Uterus (tissue), 2 donors: ENCODE measurements at regions not wholly inside any gene's neighbourhood (a gene's known extent, or its start where the extent isn't known, plus 50 kb on each side); places are given as distances from the start of the nearest gene placed in this dataset.

ENCODE experiments used
- POLR2A ChIP-seq, 2 donors: fragments of 450-650 bp; IDR thresholded peaks; one replicate each; pipeline ENCODE4 v1.6.1; 2016; ENCODE audit warnings: antibody characterized with exemption in 2 of 2, mild to moderate bottlenecking in 1 of 2, moderate library complexity in 1 of 2
- TF ChIP-seq, protein P1 (sequence below), 4 experiments: fragments of 200-600 bp in 2 of 4; fragments of 450-650 bp in 2 of 4; sonication (generic) in 2 of 4; IDR thresholded peaks; one replicate each; pipeline ENCODE4 v1.5.1; 2016 to 2019; ENCODE audit warnings: antibody characterized with exemption in 4 of 4, mild to moderate bottlenecking in 2 of 4, moderate library complexity in 1 of 4

DNA sequence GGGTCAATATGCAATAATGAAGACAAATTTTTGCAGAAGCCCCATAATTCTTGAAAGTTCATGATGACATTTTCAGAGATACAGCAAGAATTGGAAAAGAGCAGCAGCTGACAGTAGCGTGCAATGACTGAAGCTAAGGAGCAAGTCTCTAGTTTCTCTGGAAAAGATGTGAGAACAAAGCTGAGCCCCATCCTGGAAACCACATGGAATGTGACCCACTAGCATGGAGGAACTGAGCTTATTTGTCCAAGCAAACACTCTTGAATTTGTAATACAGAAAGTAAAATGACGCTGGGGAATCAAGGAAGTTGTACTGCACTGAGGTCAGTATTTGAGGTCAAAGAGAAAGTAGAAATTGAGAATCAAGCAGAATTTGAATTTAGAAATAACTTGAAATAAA lies 1447.2 kb downstream of the FSTL5 start:
- TF ChIP-seq, protein P1, sequence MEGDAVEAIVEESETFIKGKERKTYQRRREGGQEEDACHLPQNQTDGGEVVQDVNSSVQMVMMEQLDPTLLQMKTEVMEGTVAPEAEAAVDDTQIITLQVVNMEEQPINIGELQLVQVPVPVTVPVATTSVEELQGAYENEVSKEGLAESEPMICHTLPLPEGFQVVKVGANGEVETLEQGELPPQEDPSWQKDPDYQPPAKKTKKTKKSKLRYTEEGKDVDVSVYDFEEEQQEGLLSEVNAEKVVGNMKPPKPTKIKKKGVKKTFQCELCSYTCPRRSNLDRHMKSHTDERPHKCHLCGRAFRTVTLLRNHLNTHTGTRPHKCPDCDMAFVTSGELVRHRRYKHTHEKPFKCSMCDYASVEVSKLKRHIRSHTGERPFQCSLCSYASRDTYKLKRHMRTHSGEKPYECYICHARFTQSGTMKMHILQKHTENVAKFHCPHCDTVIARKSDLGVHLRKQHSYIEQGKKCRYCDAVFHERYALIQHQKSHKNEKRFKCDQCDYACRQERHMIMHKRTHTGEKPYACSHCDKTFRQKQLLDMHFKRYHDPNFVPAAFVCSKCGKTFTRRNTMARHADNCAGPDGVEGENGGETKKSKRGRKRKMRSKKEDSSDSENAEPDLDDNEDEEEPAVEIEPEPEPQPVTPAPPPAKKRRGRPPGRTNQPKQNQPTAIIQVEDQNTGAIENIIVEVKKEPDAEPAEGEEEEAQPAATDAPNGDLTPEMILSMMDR (IDR thresholded peaks at IDR 0.05), result no peak
- TF ChIP-seq POLR2A (IDR thresholded peaks at IDR 0.05), result no peak
